HG03103 (cell line): ENCODE measurements at regions not wholly inside any gene's neighbourhood (a gene's known extent, or its start where the extent isn't known, plus 50 kb on each side); places are given as distances from the start of the nearest gene placed in this dataset.

ENCODE experiments used
- ATAC-seq: cut with Tn5 transposase; IDR thresholded peaks from one replicate; pipeline ENCODE4 v1.9.1; 2021; ENCODE audit warnings: low read depth; ENCODE audit not compliant: unreplicated experiment

DNA sequence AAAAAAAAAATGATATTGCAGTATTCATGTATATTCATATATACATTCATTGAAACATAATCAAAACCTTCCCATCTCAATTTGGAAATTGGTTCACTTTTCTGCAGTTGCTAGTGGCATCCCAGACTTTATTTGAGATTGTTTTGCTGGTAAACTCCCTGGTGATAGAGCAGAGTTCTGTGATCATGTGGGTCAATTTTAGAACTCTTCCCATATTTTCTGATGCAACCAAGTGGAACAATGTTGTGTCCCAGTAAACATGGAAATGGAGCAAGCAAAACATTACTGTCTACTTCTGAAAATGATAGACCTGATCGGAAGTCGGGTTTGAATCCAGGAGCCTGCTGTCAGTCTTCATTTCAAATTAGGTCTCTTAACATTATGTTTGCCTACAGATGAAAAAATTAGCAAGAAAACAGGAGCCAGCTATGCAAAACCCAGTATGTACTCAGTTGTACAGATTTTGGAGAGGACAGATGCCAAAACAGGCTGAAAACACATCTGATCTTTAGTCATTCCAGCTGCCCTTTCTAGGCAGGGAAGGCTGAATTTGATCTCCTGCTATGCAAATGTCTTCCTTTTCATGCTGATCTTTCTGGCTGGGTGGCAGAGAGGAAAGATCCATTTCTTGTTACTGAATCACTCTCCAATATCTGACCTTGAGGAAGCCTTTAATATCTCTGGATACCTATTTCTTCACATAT is 786.6 kb upstream of the SOX9 start:
- ATAC-seq, result no peak

DNA sequence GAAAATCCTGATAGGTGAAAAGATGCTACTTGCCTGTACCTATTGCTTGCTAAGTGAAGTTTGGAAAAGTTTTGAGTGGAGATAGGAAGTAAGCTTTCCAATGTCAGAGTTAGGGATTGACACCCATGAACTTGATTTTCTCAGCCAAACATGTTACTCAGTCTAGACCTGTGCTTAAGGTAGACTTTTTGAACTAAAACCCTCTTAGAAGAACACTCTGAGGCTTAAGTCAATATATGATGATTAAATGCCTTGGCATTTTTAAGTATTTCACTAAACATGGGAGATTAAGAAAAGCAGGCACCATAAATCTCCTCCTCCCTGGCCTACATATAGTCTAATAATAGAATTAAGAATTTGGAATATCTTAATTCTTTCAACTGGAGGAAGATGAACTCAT is 785.6 kb upstream of the SOX9 start:
- no peak for ATAC-seq

DNA sequence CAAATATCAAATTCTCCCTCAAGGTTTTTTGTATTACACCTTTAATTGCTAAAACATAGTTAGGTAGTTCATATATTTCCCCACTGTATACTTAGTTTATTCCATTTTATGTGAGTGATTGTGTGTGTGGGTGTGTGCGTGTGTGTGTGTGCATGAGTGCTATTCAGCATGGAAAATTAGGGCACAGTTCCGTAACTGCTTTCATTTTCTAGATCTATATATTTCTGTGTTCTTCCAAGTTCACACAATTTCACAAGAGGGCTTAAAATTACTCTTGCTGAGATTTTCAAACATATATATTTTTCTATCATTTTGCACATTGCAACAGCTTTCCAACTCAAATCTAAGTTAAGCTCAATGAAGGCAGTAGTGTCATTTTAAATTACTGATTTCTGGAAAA is 782.9 kb upstream of the SOX9 start:
- ATAC-seq, result no peak

DNA sequence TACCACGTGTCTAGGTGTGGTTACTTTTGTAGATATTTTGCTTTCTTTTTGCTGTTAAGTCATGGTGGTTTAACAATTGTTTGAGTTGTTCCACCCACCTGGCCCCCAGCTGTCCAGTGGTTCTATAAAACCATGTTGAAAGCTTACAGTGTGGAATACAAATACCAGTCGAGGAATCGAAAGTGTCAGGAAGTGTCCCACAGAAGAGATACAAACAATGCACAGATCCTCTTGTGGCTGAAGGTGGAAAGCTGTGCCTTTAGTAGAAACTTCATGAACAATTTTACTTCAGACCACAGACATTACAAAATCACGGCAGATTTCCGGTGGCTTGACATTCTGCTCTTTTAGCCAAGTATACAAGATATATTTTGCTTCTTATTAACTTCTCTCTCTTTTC is 782.4 kb upstream of the SOX9 start:
- ATAC-seq, result no peak

DNA sequence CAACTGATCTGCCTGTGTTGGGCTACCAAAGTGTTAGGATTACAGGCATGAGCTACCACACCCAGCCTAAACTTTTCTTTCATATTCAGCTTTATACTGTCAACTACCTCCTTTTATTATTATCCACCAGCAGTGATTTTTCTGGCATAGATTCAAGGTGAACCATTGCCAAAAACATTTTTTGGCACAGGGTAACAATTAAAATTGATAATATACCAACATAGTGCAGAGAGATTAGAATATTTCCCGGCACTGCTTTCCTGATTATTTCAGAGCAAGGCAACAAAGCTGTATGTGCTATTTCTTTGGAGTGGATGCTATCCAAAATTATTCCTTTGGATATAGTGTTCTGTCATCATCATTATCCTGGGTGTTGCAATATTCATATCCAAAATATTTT is 781.6 kb upstream of the SOX9 start:
- ATAC-seq, result no peak

DNA sequence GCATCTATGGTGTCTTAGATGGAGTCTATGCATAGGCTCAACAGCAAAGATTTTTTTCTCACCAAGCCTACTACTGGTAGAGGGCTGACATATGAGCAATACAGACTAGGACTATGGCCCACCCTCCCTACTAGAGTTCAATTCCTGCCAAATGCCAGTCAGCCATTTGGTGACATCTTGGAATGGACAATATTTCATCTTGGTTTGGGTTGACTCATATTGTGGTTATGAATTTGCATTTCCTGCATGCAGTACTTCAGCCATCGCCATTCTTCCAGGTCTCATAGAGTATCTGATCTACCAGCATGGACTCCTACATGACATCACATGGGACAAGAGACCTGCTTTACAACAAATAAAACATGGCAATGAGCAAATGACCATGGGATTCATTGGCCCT is 778.1 kb upstream of the SOX9 start:
- ATAC-seq, result no peak

DNA sequence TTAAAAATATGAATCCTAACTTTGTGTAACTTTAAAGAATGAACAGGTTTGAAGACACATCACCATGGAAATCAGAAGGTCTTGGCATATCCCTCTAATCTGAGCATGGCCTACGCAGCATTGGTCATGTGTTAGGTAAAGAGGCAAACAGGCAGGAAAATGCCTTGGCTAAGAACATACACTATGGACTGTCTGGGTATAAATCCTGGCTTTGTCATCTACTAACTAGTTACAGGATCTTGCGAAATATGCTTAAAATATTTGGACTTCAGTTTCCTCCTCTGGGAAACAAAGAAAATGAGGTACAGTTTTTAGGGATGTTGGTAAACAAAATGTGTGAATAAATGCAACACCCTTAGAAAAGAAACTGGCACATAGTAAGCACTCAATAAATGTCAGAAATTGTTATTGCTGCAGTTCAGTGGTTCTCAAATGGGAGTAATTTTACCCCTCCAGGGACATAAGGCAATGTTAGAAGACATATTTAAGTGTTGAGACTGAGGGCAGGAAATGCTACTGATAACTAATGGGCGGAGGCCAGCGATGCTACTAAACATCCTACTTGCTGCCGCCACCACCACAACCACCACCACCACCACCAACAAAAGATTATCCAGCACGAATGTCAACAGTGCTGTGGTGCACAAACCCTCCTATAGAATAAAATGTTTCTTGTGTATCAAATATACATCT is 770.8 kb upstream of the SOX9 start:
- no peak for ATAC-seq

DNA sequence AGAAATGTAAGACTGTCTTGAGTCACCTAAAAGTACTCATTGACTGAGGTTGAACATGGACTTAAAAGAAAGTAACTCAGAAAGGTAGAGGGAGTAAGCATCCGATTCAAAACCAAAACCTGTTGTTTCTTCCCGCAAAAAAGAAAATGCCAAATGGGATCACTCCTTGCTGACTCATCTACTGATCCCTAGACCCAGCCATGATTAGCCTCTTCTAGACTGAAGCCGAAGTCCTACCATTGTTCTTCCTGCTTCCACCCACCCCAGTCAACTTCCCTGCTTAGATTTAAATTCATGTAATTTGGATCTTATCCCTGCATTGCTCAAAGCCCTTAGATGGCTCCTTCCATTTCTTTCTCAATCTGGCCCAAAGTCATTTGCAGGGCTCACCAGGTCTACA is 760.5 kb upstream of the SOX9 start:
- ATAC-seq, result no peak

DNA sequence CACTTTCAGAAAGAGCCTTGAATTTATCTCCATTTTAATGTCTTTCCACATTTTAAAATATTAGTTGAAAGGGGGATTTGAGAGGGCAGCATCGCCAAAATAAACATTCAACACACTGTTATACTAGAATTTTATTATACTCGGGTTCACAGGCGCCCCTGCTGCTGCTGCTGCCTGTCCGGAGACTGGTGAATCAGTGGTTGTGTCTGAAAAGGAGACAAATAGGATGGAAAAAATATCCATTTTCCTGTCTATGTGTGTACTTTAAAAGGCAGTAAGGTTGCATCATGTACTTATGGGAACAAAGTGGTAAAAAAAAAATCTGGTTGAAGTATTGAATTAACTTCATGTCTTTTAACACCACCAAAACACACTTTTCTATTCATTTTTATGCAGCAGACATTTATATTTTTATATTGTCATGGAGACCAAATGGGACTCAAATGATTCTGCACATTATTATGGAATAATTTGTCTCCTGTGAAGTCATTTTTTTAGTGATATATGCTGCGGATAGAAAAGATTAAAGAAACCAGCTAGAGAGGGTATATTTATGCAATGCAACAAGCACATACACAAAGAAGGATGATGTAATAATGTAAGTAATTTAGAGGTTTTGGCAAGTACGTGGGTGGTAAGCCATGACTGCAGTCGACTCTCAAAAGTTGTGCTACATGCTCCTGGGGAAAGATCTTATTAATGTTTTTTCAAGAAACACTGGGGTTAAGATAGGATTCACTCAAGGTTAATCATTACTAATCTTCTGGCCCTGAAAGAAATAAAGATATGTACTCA is 759.0 kb upstream of the SOX9 start:
- ATAC-seq, result no peak

DNA sequence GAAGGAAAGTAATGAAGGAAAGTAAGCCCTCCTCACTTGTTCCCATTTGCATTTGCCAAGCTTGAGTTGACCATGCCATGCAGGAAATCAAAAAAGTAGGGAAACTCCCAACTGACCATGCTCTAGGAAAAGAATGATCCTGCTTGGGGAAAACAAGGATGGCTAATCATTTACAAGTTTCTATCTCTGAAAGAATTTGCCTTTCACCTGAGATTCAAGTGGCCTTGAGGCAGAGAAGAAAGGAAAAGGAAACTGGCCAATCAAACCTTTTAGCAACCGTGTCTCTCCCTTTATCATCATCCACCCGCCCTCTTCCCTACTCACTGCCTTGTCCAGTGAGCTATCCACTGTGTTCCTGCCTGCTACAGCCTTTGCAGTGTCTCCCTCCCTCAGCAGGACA is 757.2 kb upstream of the SOX9 start:
- no peak for ATAC-seq

DNA sequence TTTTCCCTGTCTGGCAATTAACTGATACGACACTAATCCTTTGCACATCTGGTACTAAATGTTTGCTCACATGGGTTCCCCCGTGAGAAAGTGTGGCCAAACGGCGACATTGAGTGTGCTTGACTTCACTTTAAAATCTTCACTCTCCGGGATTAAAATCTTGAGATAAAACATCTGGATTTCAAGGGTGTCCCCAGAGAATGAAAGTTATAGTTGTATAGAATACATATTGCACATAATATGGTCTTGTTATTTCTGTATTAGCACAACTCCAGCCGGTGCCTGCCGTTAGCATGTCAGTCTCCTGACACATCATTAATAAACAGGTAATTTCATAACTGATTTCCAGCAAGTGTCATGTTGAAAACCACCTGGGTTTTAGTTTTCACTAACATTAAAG is 749.0 kb upstream of the SOX9 start:
- no peak for ATAC-seq

DNA sequence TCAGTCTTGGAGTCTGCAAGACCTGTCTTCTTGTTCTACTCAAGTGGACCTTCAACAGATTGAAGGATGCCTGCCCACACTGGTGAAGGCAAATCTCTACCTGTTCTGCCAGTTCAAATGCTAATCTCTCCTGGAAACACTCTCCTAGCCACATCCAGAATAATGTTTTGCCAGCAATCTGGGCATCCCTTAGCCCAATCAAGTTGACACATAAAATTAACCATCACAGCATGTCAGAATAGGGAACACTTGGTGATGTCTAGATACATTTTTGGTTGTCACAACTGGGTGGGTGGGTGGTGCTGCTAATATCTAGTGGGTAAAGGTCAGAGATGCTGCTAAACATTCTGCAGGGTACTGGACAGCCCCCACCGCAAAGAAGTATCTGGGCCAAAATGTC is 744.9 kb upstream of the SOX9 start:
- ATAC-seq, result no peak

DNA sequence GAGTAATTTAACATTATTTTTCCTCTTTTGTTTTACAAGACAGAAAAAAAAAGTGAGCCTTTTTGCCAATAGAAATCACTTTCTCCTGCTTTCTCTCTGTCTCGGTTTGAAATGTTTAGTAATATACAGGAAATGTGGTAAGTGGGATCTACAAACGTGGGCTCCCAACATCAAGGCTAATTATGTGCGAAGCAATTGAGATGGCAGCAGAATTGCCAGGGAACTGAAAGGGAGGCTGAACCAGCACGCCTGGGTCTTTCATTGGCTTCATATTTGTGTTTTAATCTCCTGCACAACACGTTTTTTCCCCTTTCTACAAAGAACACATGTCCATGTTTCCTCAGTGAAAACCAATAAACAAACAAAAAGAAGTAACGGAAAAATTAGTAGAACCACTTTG is 743.9 kb upstream of the SOX9 start:
- ATAC-seq, result no peak

DNA sequence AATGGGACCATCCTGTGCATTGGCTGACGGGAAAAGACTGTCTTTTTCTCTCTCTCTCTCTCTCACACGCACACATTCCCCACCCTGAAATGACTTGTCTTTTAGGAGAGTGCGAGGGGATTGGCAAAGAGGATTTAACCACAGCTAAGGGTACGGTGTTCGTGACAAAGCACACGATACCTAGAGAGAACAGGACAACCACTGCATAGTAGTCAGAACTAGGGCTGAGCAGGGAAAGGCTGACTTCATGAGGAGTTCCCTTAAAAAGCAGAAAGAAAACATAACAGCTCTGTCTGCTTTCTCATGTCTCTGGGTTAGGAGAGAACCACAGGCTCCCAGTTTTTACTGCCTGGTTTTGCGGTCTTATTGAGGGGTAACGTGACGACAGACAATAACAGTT is 742.8 kb upstream of the SOX9 start:
- ATAC-seq, result no peak

DNA sequence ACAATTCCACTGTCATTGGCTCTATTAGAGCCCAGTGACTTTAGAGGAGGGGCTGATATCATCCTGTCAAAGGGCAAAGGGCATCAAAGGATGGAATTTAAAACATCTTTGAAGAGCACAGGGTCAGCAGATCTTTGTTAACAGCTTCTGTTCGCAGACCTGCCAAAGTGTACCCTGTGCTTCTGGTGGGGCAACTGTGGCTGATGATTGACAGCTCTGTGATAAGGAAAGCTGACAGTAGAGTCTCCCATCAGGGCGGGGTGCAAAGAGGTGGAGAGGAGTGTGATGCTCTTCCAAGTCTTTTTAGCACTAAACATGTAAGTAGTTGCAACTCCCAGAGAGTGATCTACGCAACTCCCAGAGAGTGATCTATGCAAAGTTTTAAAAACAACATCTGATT is 742.1 kb upstream of the SOX9 start:
- no peak for ATAC-seq

DNA sequence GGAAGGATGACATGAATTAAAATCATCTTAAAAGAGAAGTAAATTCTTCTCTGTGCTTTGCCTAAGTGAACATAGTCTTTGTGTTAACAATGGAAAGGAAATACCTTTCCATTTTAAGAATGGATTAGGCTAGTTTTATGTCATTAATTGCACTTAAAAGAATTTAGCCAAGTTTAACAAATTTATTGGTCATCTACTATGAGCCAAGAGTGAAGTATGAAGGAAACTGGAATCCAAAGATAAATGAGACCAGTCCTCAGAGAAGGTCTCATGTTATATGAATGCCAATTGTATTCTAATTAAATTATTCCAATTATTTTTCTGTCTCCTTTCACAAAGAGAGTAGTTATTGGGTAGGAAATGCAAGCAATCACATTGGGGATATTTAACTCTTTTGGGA is 741.3 kb upstream of the SOX9 start:
- ATAC-seq, result no peak

DNA sequence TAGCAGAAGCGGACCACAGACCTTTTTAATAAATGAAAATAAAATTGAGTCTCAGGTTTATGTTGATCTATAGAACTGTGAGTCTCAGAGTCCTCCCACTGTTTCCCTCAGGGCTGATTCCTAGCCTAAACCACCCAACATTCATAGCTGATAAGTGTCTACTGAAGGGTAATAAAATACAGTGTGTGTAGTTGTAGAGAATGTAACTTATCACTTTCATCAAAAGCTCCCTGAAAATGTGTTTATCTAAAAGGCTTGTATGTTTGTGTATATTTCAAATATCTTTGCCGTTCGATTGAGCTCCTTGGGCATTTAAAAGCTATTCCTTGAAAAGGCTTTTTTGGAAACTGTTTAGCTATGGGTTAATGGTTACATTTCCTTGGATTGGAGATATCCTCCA is 740.3 kb upstream of the SOX9 start:
- no peak for ATAC-seq

DNA sequence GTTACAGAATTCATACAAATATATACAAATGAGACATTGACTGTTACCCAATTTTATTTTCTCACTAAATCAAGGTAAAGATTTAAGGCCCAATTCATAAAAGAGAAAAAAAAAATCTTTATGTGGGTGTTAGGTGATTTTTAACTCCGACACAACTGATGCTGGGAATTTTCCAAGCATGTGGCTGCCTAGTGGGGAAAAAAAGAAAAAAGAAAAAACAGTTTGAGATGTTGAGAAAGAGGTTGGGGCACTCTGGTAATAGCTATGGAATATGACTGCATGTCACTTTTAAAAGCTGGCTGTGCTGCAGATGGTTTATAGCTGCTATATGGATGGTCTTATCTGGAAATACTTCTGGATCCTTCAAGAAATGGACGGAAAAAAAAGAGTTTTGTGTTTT is 739.9 kb upstream of the SOX9 start:
- ATAC-seq, result no peak

DNA sequence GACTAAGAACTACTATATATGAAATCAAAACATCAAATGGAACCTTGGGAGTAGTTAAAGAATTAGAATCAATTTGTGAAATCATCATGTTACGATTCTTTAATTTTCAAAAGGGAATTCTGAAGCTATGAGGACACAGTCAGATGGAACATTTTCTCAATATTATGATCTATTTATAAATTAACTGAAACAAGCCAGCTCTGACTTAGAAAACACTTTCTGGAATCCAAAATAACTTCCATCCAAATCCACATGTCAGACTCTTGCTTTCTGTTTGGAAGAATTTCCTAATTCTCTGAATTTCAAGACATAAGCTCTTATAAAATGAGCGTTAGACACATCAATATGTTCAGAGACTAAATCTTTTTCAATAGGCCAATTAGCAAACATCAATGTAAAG is 737.7 kb upstream of the SOX9 start:
- no peak for ATAC-seq

DNA sequence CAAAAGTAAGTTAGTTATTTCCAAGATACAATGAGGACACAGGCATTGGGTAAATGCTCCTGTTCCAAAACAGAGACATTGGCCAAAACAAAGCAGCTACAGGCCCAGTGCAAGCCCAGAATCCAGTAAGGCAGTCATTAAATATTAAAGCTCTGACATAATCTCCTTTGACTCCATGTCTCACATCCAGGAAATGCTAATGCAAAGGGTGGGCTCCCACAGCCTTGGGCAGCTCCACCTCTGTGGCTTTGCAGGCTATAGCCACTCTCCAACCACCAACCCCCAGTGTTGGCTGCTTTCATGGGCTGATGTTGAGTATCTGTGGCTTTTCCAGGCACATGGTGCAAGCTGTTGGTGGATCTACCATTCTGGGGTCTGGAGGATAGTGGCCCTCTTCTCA is 733.4 kb upstream of the SOX9 start:
- no peak for ATAC-seq

DNA sequence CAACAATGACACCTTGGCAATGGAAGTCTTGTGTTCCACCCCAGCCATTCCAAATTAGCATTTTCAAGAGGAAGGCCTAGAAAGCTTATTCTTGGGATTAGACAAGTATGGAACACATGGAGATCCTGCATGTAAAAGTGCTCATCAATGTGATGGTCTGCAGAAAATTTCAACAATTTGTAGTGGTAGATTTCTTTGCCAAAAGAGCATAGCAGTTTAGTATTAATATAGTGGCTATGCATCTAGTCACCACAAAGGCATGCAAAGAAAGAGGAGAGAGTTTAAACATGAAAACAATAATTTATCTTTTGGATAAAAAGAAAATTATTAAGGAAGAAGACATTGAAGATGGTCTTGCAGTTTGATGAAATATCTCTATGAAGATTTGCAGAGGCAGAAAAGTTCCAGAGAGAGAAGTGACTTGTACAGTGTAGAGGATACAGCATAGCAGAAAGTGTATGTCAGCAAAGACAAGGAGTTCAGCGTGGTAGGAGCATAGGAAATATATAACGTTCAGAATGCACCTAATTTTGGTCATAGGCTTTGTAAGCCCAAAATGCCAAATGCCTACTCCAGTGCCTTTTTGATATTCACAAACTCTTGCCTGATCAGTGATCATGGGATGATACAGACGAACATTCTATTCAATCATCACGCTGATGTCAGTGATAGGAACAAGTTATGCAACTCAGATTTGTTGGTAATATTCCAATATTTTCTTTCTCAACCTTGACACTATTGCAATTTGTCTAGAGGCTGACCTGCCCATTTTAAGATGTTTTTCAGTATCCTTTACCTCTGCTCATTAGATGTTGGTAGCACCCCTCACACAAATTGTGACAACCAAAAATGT is 727.9 kb upstream of the SOX9 start:
- no peak for ATAC-seq
